ENCODE measurements at regions not wholly inside any gene's neighbourhood (a gene's known extent, or its start where the extent isn't known, plus 50 kb on each side); places are given as distances from the start of the nearest gene placed in this dataset.

DNA sequence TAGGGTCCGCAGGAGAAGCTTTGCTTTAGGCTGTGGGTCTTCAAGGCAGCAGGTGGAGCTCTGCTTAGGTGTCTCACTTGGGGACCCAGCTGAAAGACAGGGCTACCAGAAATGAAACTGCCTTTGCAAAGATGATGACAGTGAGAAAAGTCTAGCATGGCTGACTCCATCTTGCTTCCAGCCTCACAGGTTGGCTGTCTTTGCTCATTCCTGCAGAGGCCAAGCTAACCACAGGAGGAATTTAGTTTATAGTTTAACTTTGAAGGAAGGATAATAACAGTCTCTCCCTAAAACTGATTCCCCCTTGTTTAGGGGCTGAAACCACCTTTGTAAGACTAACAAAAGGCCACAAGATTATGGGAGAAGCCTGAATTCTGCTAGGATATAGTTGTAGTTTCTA is 252.4 kb downstream of the UQCRFS1 start:
- no peak overlapping the region for H3K9ac ChIP-seq
- no peaks in the 10 kb centered on the region for H3K9me3 ChIP-seq
- no peaks in the 10 kb centered on the region for H3K4me1 ChIP-seq
- no peaks in the 10 kb centered on the region for H4K20me1 ChIP-seq
- H3K4me3 ChIP-seq: no peak overlapping the region
- TF ChIP-seq Cebpa-rat (IDR thresholded peaks at IDR 0.05): no peak
- H3K27me3 ChIP-seq: no peaks in the 10 kb centered on the region
- no peak overlapping the region for H3K4me2 ChIP-seq
- no peak overlapping the region for H3K27ac ChIP-seq
- no peaks in the 10 kb centered on the region for H3K36me3 ChIP-seq

- Histone ChIP-seq H4K20me1 (no peaks in the 10 kb centered on the region), H3K9me3 (peaks cover 5% of the 10 kb centered on the region), H3K9ac (no peak overlapping the region), H3K4me3 (no peak overlapping the region), H3K27ac (no peak overlapping the region), H3K4me1 (no peaks in the 10 kb centered on the region), H3K4me2 (no peak overlapping the region), H3K36me3 (no peaks in the 10 kb centered on the region), H3K27me3 (no peaks in the 10 kb centered on the region)
- no peak for TF ChIP-seq Cebpa-rat (IDR thresholded peaks at IDR 0.05)
Measured at GRCh38 chr19:28956961-28957360, 256.0 kb downstream of the UQCRFS1 start.

GRCh38 chr19:28956421-28956820 is 256.5 kb downstream of the UQCRFS1 start:
- Histone ChIP-seq H4K20me1 (no peaks in the 10 kb centered on the region), H3K27me3 (no peaks in the 10 kb centered on the region), H3K9me3 (peaks cover 5% of the 10 kb centered on the region), H3K27ac (no peak overlapping the region), H3K4me2 (no peak overlapping the region), H3K4me1 (no peaks in the 10 kb centered on the region), H3K36me3 (no peaks in the 10 kb centered on the region), H3K4me3 (no peak overlapping the region), H3K9ac (no peak overlapping the region)
- TF ChIP-seq Cebpa-rat (IDR thresholded peaks at IDR 0.05): no peak

DNA sequence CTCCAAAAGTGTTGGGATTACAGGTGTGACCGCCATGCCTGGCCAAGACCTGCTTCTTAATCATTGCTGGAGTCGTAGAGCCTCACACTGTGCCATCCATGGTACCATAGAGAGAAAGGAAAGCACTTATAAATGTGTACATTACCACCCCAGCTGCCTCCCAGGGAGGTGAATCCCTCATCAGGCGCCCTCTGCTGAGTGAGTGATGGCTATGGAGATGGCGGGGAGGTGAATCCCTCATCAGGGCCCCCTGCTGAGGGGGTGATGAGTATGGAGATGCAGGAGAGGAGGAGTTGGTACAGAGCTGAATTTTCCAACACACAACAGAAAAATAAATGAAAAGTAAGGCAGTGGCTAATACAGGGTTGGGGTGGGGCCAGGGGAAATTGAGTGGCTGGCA is 263.4 kb downstream of the UQCRFS1 start:
- Histone ChIP-seq H3K4me3 (no peak overlapping the region), H3K36me3 (no peaks in the 10 kb centered on the region), H3K9me3 (no peaks in the 10 kb centered on the region; the same call in 1 of the 2 replicates), H3K27me3 (no peaks in the 10 kb centered on the region), H3K27ac (no peak overlapping the region), H3K9ac (no peak overlapping the region), H3K4me2 (peak overlapping the region; percentile 50), H3K4me1 (peaks cover 22% of the 10 kb centered on the region), H4K20me1 (no peaks in the 10 kb centered on the region)
- TF ChIP-seq Cebpa-rat (IDR thresholded peaks at IDR 0.05): no peak

GRCh38 chr19:28949027-28949426 is 263.9 kb downstream of the UQCRFS1 start:
- Histone ChIP-seq H4K20me1 (no peaks in the 10 kb centered on the region), H3K27ac (no peak overlapping the region), H3K27me3 (no peaks in the 10 kb centered on the region), H3K9me3 (no peaks in the 10 kb centered on the region; the same call in 1 of the 2 replicates), H3K4me1 (peaks cover 22% of the 10 kb centered on the region), H3K36me3 (no peaks in the 10 kb centered on the region), H3K9ac (no peak overlapping the region), H3K4me3 (no peak overlapping the region), H3K4me2 (peak overlapping the region; percentile 50)
- no peak for TF ChIP-seq Cebpa-rat (IDR thresholded peaks at IDR 0.05)

- H3K9me3 ChIP-seq: no peaks in the 10 kb centered on the region
- H4K20me1 ChIP-seq: no peaks in the 10 kb centered on the region
- H3K4me1 ChIP-seq: peaks cover 22% of the 10 kb centered on the region
- H3K4me3 ChIP-seq: no peak overlapping the region
- no peak overlapping the region; the same call in 1 of the 2 replicates for H3K9ac ChIP-seq
- H3K4me2 ChIP-seq: peak overlapping the region; percentile 50
- TF ChIP-seq Cebpa-rat (IDR thresholded peaks at IDR 0.05): no peak
- no peaks in the 10 kb centered on the region for H3K36me3 ChIP-seq
- no peaks in the 10 kb centered on the region for H3K27me3 ChIP-seq
- H3K27ac ChIP-seq: no peak overlapping the region
Measured at GRCh38 chr19:28948566-28948965, 264.4 kb downstream of the UQCRFS1 start.

DNA sequence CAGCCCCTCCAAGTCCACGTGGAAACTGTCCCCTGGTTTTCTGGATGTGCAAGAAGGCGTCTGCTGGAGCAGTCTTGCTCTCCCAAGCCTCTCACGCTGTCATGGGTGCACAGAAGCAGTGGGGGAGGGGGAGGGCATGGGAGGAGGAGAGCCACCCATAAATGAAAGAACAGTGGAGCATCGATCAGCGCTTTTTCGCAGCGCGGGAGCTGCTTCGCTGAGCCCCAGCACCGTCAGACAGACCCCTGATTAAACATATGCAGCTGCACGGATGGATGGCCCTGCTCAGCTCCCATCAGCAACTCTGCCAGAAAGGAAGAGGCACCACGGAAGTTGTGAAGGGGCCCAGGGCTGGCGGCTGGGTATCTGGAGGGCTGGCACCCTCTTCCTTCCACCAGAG is 264.9 kb downstream of the UQCRFS1 start:
- H3K4me3 ChIP-seq: no peak overlapping the region
- no peaks in the 10 kb centered on the region for H3K36me3 ChIP-seq
- no peak overlapping the region for H3K9ac ChIP-seq
- TF ChIP-seq Cebpa-rat (IDR thresholded peaks at IDR 0.05): no peak
- no peaks in the 10 kb centered on the region for H3K27me3 ChIP-seq
- H3K4me2 ChIP-seq: peak overlapping the region; percentile 50
- no peaks in the 10 kb centered on the region for H3K9me3 ChIP-seq
- peaks cover 22% of the 10 kb centered on the region for H3K4me1 ChIP-seq
- H4K20me1 ChIP-seq: no peaks in the 10 kb centered on the region
- no peak overlapping the region for H3K27ac ChIP-seq

GRCh38 chr19:28943651-28944050 is 269.3 kb downstream of the UQCRFS1 start:
- Histone ChIP-seq H3K27ac (no peak overlapping the region), H3K27me3 (no peaks in the 10 kb centered on the region), H3K36me3 (no peaks in the 10 kb centered on the region), H3K9me3 (no peaks in the 10 kb centered on the region), H3K4me3 (no peak overlapping the region), H4K20me1 (no peaks in the 10 kb centered on the region), H3K9ac (no peak overlapping the region), H3K4me2 (no peak overlapping the region), H3K4me1 (peaks cover 12% of the 10 kb centered on the region)
- no peak for TF ChIP-seq Cebpa-rat (IDR thresholded peaks at IDR 0.05)

DNA sequence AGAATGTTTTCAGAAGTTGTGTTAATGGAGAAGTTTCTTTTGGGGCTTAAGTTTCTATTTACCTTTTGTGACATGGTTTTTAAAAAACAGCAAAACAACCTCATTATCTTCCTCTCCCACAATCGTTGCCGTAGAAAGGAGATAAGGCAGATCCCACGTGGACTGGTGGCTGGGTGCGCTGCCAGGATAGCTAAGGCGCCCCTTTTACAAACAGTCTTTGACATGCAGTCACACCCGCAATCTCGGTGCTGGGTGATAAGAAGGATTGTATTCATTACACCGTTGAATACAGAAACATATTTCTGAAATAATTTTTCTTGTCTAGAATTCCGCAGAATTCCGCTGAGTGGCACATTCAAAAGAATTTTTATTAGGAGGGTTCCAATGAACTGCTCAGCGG is 271.1 kb downstream of the UQCRFS1 start:
- Histone ChIP-seq H3K4me3 (no peak overlapping the region), H4K20me1 (no peaks in the 10 kb centered on the region), H3K4me2 (no peak overlapping the region), H3K27me3 (no peaks in the 10 kb centered on the region), H3K36me3 (no peaks in the 10 kb centered on the region), H3K9ac (no peak overlapping the region), H3K4me1 (no peaks in the 10 kb centered on the region), H3K9me3 (no peaks in the 10 kb centered on the region), H3K27ac (no peak overlapping the region)
- TF ChIP-seq Cebpa-rat (IDR thresholded peaks at IDR 0.05): no peak

GRCh38 chr19:28940751-28941500 is 272.0 kb downstream of the UQCRFS1 start:
- Histone ChIP-seq H3K9me3 (no peaks in the 10 kb centered on the region), H3K4me1 (no peaks in the 10 kb centered on the region), H3K9ac (no peak overlapping the region), H3K36me3 (no peaks in the 10 kb centered on the region), H3K27me3 (no peaks in the 10 kb centered on the region), H3K27ac (no peak overlapping the region), H4K20me1 (no peaks in the 10 kb centered on the region), H3K4me2 (no peak overlapping the region), H3K4me3 (no peak overlapping the region)
- no peak for TF ChIP-seq Cebpa-rat (IDR thresholded peaks at IDR 0.05)

DNA sequence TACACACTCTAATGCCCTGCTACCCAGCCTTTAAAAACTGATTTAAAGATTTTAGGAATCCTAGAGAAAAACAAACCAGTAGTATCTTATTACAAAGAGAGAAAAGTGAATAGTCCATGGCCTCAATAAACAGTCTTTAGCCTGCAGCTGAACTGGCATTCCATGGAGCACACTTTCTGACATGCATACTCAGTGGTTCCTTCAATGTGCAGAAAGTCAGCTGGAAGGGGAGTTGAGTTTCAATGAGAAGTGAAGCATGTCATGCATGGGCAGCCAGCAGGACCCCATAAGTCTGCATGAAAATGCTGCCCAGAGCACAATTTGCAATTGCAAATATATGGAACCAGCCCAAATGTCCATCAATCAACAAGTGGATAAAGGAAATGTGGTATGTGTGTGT is 273.7 kb downstream of the UQCRFS1 start:
- H3K4me3 ChIP-seq: no peak overlapping the region
- H3K27ac ChIP-seq: no peak overlapping the region
- H3K4me2 ChIP-seq: no peak overlapping the region
- no peaks in the 10 kb centered on the region for H3K36me3 ChIP-seq
- no peak overlapping the region for H3K9ac ChIP-seq
- no peaks in the 10 kb centered on the region for H3K9me3 ChIP-seq
- no peaks in the 10 kb centered on the region for H4K20me1 ChIP-seq
- H3K27me3 ChIP-seq: no peaks in the 10 kb centered on the region
- H3K4me1 ChIP-seq: no peaks in the 10 kb centered on the region
- no peak for TF ChIP-seq Cebpa-rat (IDR thresholded peaks at IDR 0.05)
